DMS 273 (cell line): ENCODE measurements at regions not wholly inside any gene's neighbourhood (a gene's known extent, or its start where the extent isn't known, plus 50 kb on each side); places are given as distances from the start of the nearest gene placed in this dataset.

Experiments used
- DNase-seq: peaks from one replicate; lab custom pipeline; 2025; ENCODE audit not compliant: unreplicated experiment; lab: John Stamatoyannopoulos, UW

DNA sequence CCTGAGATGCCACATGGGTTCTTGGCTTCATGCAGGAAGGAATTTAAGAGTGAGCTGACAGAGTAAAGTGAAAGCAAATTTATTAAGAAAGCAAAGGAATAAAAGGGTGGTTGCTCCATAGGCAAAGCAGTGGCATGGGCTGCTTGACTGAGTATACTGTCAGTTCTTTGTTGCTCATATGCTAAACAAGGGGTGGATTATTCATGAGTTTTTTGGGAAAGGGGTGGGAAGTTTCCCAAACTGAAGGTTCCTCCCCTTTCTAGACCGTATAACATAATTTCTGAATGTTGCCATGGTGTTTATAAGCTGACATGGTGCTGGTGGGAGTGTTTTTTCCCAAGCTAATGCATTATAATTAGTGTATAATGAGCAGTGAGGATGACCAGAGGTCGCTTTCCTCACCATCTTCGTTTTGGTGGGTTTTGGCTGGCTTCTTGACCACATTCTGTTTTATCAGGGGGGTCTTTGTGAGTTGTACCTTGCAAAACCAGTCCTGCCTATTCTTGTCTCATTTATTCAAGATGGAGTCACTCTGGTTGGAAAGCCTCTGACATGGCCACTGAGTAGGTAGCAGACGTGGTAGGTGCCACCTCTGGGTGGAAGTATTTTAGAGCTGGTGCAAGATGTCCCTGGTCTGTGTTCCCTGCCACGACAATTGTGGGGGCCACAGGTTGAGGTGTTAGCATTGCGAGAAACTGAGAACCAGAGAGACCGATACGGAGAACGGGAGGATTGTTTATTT, 107.5 kb upstream of the SDK1 start:
- peak; percentile 22 for DNase-seq

DNA sequence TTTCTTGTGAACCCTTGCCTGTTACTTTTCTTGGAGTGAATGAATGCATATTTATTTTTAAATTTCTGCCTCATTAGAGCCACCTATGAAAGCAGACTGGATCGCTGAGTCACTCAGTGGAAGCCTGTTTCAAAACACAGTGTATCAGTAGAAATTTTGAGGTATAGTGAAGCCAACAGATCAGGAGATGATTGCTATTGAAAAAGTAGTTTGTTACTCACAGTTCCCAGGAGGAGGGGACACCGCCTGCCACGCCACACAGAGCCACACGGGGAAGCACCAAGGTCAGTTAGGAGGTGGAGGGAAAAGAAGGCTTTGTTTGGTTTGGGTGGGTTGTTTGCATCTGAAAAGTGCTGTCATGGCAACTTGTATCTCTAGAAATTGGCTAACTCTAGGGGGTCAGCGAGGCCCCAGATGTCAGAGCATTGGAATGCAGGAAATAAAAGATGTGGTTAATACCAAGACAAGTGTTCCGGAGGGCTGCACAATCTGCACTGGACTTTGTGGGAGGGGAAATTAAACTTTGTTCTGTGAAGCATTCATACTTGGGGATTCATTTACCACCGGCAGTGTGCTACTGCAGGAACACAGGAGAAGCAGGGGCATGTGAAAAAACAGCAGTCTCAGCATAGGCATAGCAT, 106.4 kb upstream of the SDK1 start:
- peak; percentile 69 for DNase-seq

DNA sequence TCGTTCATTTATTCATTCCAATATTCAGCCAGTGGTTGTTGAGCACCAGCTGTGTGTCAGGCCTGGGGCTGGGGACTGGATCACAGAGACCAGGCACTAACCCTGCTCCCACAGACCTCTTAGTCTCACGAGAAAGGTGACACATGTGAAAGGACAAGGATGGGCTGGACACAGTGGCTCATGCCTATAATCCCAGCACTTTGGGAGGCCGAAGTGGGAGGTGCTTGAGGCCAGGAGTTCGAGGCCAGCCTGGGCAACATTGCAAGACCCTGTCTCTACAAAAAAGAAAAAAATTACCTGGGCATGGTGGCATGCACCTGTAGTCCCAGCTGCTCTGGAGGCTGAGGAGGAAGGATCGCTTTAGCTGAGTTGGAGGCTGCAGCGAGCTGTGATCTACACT, 105.9 kb upstream of the SDK1 start:
- DNase-seq: no peak

DNA sequence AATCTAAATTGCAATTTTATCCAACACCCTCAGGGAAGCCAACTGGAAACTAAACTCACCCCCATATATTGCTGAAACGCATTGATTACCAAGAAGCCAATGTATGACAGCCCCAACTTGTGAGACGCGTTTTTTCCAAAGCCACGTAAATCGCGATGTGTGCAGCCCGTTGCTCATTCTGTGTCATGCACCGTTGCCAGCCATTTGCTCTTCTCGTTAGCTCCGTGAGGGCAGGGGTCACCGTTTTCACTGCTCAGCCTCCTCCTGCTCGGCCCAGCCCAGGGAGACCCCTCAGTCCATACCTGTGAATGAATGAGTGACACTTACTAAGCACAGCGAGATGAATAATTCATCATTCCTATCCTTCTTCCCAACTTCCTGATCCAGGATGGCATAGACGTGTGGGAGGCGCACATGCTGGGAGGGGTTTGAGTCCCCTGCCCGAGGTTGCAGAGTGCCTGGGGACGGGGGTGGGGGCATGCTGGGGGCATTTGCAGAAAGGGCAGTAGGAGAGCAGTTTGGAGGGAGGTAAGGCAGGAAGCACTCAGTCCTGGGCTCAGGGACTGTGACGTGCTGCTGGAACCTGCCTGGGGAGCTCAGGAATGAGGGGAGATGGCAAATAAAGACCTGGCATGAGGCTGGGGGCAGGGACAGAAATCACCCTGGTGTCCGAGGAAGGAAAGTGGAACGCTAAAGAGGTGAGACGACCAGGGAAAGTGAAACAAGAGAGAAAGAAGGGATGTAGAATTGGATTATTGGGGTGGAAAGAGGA, 104.2 kb upstream of the SDK1 start:
- no peak for DNase-seq

DNA sequence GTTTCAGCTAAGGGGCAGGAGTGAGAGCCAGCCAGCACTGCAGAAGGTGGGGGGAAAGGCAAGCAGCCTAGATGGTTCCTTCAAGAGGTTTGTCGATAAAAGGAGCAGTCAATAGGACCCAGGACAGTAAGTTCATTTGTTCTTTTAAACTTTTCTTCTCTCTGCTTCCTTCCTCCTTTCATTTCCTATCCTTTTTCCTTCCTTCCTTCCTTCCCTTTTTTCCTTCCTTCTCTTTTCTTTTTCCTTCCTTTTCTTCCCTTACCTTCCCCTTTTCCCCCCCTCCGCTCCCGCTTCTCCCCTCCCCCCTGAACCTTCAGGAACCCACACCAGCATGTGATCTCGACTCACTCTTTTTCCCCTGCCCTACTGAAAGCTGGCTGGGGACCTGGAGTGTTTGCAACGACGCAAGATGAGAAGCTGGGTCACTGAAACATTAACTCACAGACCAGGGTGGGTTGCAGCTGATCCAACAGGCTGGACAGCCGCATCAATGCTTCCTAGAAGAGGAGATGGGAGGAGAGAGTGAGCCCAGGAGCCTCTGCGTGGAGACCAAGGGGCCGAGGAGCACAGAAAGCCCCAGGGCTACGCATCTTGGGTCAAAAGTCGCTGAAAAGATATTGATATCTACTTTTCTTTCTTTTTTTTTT, 103.4 kb upstream of the SDK1 start:
- no peak for DNase-seq

DNA sequence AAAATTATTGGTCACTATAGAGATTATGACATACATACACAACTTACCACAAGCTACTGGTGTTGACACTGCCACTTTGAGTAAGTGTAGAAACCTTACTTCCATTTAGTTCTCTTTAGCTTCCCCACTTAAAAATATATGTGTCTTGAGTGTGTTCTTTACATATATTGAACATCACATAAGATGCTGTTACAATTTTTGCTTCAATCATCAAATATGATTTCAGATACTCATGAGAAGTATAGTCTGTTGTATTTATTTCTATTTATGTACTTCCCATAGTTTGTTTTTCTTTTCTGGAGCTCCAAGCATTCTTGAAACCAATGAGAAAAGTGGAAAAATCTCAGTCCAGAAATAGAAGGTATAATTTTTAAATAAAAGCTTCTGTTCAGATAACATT, 102.7 kb upstream of the SDK1 start:
- no peak for DNase-seq

DNA sequence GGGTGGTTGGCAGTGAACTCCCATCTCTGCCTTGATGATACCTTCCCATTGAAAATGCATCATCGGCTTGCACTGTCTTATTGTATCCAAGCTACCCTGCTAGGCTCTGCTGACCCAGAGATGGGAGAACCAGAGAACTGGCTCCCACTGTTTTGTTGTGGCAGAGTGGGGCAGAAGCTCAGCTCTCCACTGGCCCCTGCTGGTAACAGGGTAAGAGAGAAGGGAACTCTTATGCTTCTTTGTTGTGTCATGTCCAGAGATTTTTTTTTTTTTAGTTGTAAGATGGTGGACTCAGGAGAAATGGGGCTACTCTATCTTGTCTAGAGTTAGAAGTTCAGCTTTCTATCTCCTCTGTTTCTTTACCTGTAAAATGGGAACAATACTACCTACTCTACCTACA, 100.5 kb upstream of the SDK1 start:
- peak; percentile 76 for DNase-seq

DNA sequence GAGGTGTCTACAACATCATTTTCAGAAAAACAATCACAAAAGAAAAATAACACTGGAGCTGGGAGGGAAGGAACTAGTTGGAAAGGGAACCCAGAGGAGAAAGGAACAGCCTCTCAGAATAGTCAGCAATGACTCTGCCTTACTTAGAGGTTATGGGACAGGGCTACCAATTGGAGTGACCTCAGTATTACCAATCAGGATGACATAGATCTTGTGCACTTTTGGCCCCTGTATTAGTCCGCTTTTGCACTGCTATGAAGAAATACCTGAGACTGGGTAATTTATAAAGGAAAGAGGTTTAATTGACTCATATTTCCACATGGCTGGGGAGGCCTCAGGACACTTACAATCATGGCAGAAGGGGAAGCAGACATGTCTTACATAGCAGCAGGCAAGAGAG, 99.7 kb upstream of the SDK1 start:
- DNase-seq: no peak

DNA sequence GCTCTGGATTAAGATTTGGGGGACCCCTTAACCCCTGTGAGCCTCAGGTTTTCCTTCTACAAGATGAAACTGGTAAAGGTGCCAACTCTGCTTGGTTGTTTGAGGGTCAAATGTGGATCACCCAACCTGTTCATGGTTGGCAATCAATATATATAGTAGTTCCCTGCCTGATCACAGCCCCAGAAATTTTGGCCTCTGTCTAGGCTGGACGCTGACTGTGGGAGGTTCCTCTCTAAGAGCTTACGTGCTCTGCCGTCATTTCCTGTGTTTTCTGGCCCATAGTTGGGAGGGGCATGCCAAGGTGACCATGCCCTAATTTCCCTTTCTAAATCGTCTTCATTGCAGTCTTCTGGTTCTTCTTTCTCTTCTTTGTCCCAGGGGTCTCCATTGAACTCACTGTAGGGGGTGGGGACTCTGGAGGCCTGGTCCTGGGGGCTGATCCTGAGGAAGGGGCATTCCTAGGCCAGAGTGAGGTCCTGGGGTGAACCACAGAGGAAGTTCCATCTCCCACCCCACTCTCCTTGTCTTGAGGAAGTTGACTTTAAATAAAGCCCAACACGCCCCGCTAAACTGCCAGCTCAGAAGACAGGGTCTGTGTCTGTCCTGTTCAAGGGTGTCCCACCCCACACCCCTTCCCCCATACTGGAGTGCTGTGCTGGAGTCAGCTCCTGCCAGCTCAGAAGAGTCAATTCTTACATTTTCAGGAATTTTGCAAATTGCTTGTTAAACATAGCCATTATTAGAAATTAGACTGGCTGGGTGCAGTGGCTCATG, 98.9 kb upstream of the SDK1 start:
- no peak for DNase-seq

DNA sequence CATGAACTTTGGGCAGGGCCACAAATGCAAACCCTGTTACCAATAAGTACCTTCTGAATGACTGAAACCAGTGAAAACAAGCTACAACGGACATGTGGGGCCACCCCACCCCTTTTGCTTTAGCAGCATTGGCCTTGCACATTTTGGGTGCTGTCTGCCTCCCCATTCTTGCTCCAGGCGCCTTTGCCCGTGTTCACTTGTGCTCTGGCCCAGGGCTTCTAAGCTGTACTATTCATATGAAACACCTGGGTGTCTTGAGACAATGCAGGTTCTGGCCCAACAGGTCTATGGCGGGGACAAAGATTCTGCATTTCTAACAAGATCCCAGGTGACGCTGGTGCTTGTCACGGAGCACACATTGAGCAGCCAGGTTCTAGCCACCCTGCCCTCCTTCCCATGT, 96.5 kb upstream of the SDK1 start:
- no peak for DNase-seq

DNA sequence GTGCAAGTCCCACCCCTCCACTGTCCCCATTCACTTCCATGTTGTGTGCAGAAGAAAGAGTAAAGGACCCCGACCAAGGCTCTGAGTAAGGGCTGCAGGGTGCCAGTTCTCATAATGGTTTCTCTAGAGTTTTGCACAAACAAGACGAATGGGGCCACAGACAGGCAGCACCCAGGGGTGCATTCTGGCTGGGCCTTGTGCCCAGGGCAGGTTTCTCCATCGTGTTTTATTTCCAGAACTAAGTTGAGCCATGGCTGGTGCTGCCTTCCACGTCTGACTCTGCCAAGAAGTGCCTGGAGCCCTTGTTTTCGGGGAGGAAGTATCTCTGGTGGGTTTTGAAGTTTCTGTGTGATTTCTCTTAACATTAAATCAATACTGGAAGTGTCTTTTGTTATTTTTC, 95.0 kb upstream of the SDK1 start:
- DNase-seq: no peak

DNA sequence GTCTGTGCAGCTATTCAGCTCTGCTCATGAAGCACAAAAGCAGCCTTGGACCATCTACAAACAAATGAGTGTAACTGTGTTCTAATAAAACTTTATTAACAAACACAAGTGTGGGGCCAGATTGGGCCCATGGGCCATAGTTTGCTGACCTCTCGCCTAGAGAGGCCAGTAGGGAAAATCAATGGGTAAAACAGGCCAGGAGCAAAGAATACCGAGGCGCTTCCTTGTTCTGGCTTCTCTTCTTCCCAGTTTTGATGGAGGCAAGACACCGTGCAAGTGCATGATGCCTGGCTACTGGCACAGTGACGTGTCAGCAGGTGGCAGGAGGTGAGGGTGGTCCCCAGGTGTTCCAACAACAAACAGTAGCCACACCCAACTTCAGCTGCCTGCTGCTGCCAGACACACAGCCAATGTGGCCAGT, 94.3 kb upstream of the SDK1 start:
- no peak for DNase-seq

DNA sequence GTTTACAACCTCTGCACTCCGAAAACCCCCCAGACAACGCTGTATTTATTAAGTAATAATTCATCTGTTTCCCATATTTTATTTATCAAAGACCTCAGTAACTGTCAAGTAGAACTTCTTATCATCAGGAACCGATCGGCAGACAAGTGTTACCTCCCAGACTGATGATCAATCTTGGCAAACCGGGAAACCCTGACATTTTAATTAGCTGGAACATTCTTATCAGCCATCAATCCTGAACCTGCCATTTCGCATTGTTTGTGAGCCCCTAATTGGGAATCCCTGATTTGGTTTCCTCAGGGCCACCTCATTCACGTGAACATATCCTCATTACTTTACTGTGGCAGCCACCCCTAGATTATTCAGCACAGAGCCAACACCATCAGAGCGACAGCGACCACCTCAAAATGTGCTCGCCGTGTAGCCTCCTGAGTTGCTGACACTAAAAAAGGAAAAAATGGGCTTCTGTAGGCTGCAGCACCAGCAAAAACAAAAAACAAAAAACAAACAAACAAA, 93.6 kb upstream of the SDK1 start:
- no peak for DNase-seq

DNA sequence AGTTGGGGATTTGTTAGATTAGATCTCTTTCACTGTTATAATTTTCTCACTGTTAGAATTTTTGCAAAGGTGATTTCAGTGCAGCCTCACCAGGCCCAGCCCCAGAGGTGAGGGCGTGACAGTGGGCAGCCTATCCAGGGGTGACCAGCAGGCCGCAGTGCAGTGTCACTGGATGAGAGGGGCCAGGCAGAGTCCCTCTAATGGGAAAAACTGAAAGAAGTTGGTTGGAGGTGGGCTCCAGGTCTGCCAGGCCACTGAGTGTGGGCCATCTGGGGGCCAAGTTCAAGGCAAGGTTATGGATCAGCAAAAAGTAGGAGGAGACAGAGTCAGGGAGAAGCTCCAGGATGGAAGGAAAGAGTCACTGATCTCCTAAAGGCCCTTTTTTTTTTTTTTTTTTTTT, 90.5 kb upstream of the SDK1 start:
- peak; percentile 44 for DNase-seq

DNA sequence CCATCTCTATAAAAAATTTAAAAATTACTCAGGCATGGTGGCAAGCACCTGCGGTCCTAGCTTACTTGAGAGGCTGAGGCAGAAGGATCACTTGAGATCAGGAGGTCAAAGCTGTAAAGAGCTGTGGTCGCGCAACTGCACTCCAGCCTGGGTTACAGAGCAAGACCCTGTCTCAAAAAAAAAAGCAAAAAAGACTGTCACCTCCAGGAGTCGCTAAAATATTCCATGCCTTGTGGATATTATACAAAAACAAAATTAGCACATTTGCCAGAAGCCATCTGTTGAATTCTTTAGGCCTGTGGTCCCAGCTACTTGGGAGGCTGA, 87.0 kb upstream of the SDK1 start:
- peak; percentile 65 for DNase-seq

DNA sequence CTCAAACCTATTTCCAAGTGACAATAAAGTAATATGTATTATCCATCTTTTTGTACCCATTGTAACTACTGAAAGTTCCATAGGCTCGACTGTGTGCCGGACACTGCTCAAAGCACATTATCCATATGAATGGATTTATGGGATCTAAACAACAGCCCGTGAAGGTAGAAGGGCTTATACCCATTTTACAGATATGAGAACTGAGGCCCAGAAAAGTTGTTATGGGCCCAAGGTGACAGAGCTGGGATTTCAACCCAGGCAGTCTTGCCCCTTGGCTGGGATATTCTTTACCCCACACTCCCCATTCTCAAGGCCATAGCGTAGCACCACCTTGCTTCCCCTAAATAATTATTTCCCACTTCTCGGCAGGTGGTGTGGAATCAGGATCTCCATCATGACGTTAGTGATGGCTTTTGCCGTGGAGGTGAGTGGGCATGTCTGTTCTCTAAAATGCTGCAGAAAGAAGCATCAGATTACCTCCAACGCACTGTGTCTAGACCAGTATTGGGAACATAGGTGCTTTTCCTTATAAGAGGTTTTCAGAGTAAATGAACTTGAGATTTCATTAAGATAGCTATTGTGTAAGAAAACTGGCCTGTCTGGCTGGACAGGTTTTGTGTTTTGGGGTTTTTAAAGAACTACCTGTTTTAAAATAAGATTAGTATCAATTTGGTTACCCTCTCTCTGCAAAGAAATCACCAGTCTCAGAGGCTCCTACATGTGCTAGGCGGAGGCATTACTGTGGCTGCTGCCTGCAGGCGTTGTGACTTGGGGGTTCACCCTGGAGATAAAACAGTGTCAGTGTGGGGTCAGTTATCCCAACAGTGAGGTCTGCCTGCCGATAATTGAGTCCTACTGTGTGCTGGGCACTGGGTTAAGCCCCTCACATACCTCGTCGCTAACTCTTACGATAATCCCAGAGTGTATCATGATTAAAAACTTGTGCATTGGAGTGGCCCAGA, 85.1 kb upstream of the SDK1 start:
- no peak for DNase-seq

DNA sequence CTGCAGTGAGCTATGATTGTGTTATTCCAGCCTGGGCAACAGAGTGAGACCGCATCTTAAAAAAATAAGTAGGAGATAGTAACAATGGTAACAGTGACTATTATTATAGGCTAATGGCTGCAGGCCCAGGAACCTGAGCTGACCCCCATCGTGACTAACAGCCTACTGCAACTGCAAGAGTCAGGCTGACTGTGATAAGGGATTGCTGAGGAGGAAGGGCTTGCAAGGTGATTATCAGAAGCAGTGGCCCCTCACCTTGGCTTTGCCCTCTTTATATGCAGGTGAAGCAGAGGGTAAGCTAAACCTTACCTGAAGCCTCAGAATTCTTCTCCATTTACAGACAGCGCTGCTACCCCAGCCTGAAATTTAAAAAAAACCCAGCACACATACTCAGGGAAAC, 83.9 kb upstream of the SDK1 start:
- no peak for DNase-seq

DNA sequence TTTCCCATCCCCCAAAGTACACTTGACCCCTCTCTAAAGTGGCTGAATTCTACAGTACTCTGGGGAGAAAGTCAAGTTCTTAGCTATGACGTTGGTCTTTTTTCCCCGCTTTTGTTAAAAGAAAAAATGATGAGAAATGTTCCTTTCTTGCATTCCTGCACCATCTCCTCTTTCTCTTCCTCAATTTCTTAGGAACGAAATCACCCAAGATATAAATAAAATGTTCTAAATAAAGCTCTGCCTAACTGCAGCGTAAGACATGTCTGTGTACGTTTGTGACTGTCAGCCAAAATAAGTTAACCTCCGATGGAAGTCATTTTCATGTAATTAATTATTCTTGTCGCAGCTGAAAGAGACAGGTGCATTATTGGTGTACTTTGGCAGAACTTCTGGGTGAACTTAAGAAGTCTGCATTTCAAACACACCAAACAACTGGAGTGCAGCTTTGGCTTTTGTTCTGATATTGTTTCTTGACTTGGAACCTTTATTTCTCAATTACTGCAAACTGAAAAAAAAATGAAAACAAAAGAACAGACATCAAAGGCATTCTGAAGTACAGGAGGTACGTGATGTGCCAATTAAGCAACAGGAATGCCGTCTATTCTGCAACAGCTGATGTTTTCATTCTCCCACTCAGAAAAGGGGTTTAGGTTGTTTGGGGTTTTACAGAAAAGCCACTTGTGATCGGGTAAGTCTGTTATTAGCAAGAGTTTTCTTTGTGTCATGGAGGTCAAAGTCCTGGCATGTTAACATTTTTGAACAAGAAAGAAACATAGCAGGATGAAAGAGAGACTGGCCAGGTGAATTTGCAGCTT, 82.4 kb upstream of the SDK1 start:
- no peak for DNase-seq

DNA sequence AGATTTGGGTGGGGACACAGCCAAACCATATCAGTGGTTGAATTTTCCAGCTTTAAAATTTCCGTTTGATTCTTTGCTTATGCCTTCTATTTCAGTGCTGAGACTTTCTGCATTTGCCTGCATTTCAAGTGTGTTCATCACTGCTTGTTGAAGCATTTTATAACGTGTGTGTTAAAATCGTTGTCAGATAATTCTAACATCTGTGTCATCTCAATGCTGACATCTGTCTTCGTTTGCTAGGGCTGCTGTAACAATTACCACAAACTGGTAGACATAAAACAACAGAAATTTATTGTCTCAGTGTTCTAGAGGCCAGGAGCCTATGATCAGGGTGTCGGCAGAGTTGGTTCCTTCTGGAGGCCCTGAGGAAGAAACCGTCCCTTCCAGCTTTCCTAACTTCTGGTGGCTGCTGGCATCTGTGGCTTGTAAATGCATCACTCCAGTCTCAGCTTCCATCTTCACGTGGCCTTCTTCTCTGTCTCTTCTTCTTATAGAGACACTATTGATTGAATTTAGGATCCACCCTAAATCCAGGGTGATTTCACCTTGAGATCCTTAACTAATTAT, 71.1 kb upstream of the SDK1 start:
- DNase-seq: no peak
